Endothelial cell of umbilical vein (primary cell): ENCODE measurements at regions not wholly inside any gene's neighbourhood (a gene's known extent, or its start where the extent isn't known, plus 50 kb on each side); places are given as distances from the start of the nearest gene placed in this dataset.

Experiments
- BruUV-seq: library from RNA; stranded (reverse); fragments of 400-500 nt; replicated peaks from 2 replicates; lab custom pipeline; 2021; lab: Mats Ljungman, UMichigan
- CTCF ChIA-PET: fragments of 300-600, 350-600 bp; sonication (Branson Sonifier 250); formaldehyde crosslinking; loops from one replicate; lab custom pipeline; 2021; ENCODE audit warnings: antibody characterized with exemption, inconsistent platforms; lab: Charles Lee
- POLR2A ChIA-PET: fragments of 300-600, 350-600 bp; sonication (Branson Sonifier 250); formaldehyde crosslinking; loops from one replicate; lab custom pipeline; 2021; ENCODE audit warnings: antibody characterized with exemption, inconsistent platforms; lab: Charles Lee
- DNase-seq: peaks from one replicate; pipeline ENCODE4 v3.0.0-alpha.2; 2011; ENCODE audit warnings: low read depth, low spot score
- FAIRE-seq: peaks from 2 replicates; lab custom pipeline; 2011; peaks lifted over from hg19 to GRCh38; lab: Jason Lieb, UNC
- H2AFZ ChIP-seq: 2 replicates; pipeline ENCODE4 v1.6.0; 2012; ENCODE audit warnings: low read depth, low read length, control low read depth, inconsistent platforms
- H3K27ac ChIP-seq: 2 replicates; pipeline ENCODE4 v1.5.1; 2011; ENCODE audit warnings: low read depth, mild to moderate bottlenecking, control low read depth, low read length, moderate library complexity; ENCODE audit not compliant: insufficient read depth
- H3K27me3 ChIP-seq, 2 experiments: 2 replicates each; pipeline versions ENCODE4 v1.6.0 to v1.6.1; 2011; ENCODE audit warnings: low read length in 2 of 2, mixed read lengths in 1 of 2; ENCODE audit not compliant: control insufficient read depth in 2 of 2, insufficient read depth in 2 of 2
- H3K36me3 ChIP-seq, 2 experiments: 2 replicates in 1 of 2; 3 replicates in 1 of 2; pipeline ENCODE4 v1.5.1; 2011; ENCODE audit warnings: low read length in 2 of 2, mild to moderate bottlenecking in 1 of 2, moderate library complexity in 1 of 2; ENCODE audit not compliant: control insufficient read depth in 2 of 2, insufficient read depth in 2 of 2; ENCODE audit errors: extremely low read depth in 1 of 2
- H3K4me1 ChIP-seq: 3 replicates; pipeline ENCODE4 v1.5.1; 2011; ENCODE audit warnings: mild to moderate bottlenecking, low read length; ENCODE audit not compliant: control insufficient read depth, insufficient read depth; ENCODE audit errors: extremely low read depth
- H3K4me2 ChIP-seq: 2 replicates; pipeline ENCODE4 v1.6.1; 2011; ENCODE audit warnings: low read length, control low read depth, mixed read lengths; ENCODE audit not compliant: insufficient read depth
- H3K4me3 ChIP-seq, 3 experiments: fragments of 200-600 bp in 1 of 3; sonication (generic), shearing (Covaris generic) in 1 of 3; replicated peaks in 1 of 3; 2 replicates each; pipeline ENCODE4 v1.5.1; 2011 to 2016; ENCODE audit warnings: control low read depth in 3 of 3, low read length in 3 of 3, mild to moderate bottlenecking in 2 of 3, inconsistent platforms in 1 of 3, low read depth in 1 of 3, moderate library complexity in 1 of 3; ENCODE audit not compliant: insufficient read depth in 1 of 3
- H3K79me2 ChIP-seq: 2 replicates; pipeline ENCODE4 v1.6.0; 2012; ENCODE audit warnings: low read length, inconsistent platforms; ENCODE audit not compliant: control insufficient read depth, insufficient read depth
- H3K9ac ChIP-seq: replicated peaks from 2 replicates; pipeline ENCODE3; 2011; ENCODE audit warnings: low read length, control low read depth; ENCODE audit not compliant: insufficient read depth; ENCODE audit errors: extremely low read depth
- H3K9me1 ChIP-seq: replicated peaks from 3 replicates; pipeline ENCODE4 v1.6.0; 2011; ENCODE audit warnings: mild to moderate bottlenecking, low read length; ENCODE audit not compliant: control insufficient read depth, insufficient read depth; ENCODE audit errors: extremely low read depth
- H3K9me3 ChIP-seq: replicated peaks from 2 replicates; pipeline ENCODE4 v1.5.1; 2012; ENCODE audit warnings: low read length, inconsistent platforms; ENCODE audit not compliant: control insufficient read depth, insufficient read depth
- H4K20me1 ChIP-seq: replicated peaks from 2 replicates; pipeline ENCODE3; 2011; ENCODE audit warnings: mild to moderate bottlenecking, low read length; ENCODE audit not compliant: control insufficient read depth, insufficient read depth; ENCODE audit errors: extremely low read depth
- EZH2 ChIP-seq: IDR thresholded peaks from 2 replicates; pipeline ENCODE4 v1.6.1; 2012; ENCODE audit warnings: borderline replicate concordance, low read depth, mild to moderate bottlenecking, moderate library complexity, low read length, inconsistent platforms; ENCODE audit not compliant: severe bottlenecking
- FOS ChIP-seq: IDR thresholded peaks from 2 replicates; pipeline ENCODE4 v1.6.1; 2011; ENCODE audit warnings: mild to moderate bottlenecking, low read length, moderate library complexity, borderline replicate concordance; ENCODE audit not compliant: insufficient read depth
- GATA2 ChIP-seq: IDR thresholded peaks from 2 replicates; pipeline ENCODE4 v1.7.0; 2011; ENCODE audit warnings: low read depth, mild to moderate bottlenecking, moderate library complexity, mixed read lengths, low read length; ENCODE audit not compliant: insufficient read length, insufficient read depth
- JUN ChIP-seq: IDR thresholded peaks from 2 replicates; pipeline ENCODE4 v1.6.1; 2011; ENCODE audit warnings: borderline replicate concordance, low read depth; ENCODE audit not compliant: insufficient read length, insufficient read depth
- MYC ChIP-seq: IDR thresholded peaks from one replicate; pipeline ENCODE4 v1.6.1; 2011; ENCODE audit warnings: mild to moderate bottlenecking, low read depth, low read length
- POLR2A ChIP-seq: IDR thresholded peaks from 2 replicates; pipeline ENCODE4 v1.6.1; 2012; ENCODE audit warnings: low read depth, mild to moderate bottlenecking, control low read depth, low read length
- POLR2AphosphoS5 ChIP-seq: IDR thresholded peaks from 2 replicates; pipeline ENCODE4 v1.6.1; 2012; ENCODE audit warnings: low read depth, mild to moderate bottlenecking, control low read depth, low read length, moderate library complexity; ENCODE audit not compliant: insufficient read depth
- dilution Hi-C: fragments of 300-500 bp; cut with MboI; formaldehyde crosslinking; loops from one replicate; pipeline ENCODE4 v1.15.0; 2019; ENCODE audit warnings: low sequenced_read_pairs; ENCODE audit not compliant: extremely low pct_ligation_motif_present
- intact Hi-C: fragments of 100-400 bp; cut with micrococcal nuclease; formaldehyde crosslinking; loops from one replicate; pipeline ENCODE4 v1.10.0; 2022
- TF ChIP-seq, protein P1 (sequence below), 2 donors: IDR thresholded peaks; 1 replicate in 1 of 2; 2 replicates in 1 of 2; pipeline ENCODE4 v1.5.1; 2011; ENCODE audit warnings: low read length in 2 of 2, mild to moderate bottlenecking in 2 of 2, moderate library complexity in 2 of 2, control low read depth in 1 of 2, inconsistent platforms in 1 of 2, low read depth in 1 of 2; ENCODE audit not compliant: insufficient read depth in 1 of 2; ENCODE audit errors: extremely low read depth in 1 of 2
- TF ChIP-seq, protein P2 (sequence below): IDR thresholded peaks from 2 replicates; pipeline ENCODE4 v1.6.1; 2011; ENCODE audit not compliant: insufficient read depth, insufficient read length

DNA sequence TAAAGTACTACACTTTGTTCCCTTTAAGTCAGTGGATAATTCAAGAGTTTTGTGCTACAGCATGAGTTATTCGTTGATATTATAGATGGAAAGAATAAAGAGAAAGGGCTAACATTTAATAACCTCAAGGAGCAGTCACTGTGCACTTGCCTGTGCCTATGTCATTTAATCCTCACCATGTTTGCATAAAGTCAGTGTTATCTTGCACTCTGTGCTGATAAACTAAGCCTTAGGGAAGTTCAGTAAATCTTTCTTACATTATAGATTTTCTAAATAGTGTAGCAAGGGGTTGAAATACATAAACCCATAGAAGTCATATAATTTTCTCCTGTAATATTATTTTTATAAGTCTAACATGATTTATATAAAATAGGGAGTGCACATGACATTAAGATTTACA is 103.1 kb downstream of the TMEM26 start:
- Histone ChIP-seq H3K79me2 (no peaks in the 10 kb centered on the region), H3K9me3 (no peaks in the 10 kb centered on the region), H3K36me3 (no peaks in the 10 kb centered on the region), H3K27me3 (peaks cover 0 to 2% of the 10 kb centered on the region in 2 experiments), H3K4me3 (no peak overlapping the region), H2AFZ (no peak overlapping the region), H3K9ac (no peak overlapping the region), H4K20me1 (no peaks in the 10 kb centered on the region), H3K4me1 (no peaks in the 10 kb centered on the region), H3K27ac (no peak overlapping the region), H3K4me2 (no peak overlapping the region), H3K9me1 (no peaks in the 10 kb centered on the region)
- TF ChIP-seq FOS: no peak
- TF ChIP-seq MYC: no peak
- no peak for TF ChIP-seq POLR2AphosphoS5
- no peak for TF ChIP-seq GATA2
- no peak for TF ChIP-seq JUN
- TF ChIP-seq, protein P1, sequence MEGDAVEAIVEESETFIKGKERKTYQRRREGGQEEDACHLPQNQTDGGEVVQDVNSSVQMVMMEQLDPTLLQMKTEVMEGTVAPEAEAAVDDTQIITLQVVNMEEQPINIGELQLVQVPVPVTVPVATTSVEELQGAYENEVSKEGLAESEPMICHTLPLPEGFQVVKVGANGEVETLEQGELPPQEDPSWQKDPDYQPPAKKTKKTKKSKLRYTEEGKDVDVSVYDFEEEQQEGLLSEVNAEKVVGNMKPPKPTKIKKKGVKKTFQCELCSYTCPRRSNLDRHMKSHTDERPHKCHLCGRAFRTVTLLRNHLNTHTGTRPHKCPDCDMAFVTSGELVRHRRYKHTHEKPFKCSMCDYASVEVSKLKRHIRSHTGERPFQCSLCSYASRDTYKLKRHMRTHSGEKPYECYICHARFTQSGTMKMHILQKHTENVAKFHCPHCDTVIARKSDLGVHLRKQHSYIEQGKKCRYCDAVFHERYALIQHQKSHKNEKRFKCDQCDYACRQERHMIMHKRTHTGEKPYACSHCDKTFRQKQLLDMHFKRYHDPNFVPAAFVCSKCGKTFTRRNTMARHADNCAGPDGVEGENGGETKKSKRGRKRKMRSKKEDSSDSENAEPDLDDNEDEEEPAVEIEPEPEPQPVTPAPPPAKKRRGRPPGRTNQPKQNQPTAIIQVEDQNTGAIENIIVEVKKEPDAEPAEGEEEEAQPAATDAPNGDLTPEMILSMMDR (IDR thresholded peaks at IDR 0.05; ENCODE audit: extremely low read depth in 1 of 2, insufficient read depth in 1 of 2, low read depth in 1 of 2, low read length in 2 of 2): no peak
- no peak for TF ChIP-seq EZH2
- no peak for TF ChIP-seq POLR2A
- TF ChIP-seq, protein P2, sequence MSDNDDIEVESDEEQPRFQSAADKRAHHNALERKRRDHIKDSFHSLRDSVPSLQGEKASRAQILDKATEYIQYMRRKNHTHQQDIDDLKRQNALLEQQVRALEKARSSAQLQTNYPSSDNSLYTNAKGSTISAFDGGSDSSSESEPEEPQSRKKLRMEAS: no peak
- dilution Hi-C loops (no loop called here), intact Hi-C loops (no loop called here)
- FAIRE-seq: no peak
- BruUV-seq: no TSS peak
- DNase-seq: no peak
- CTCF ChIA-PET: interaction anchor here (1.6 kb wide), 1 partner anchor 10 kb away, joined by 8 read pairs; no protein-coding TSS in a partner anchor
- POLR2A ChIA-PET: no interaction called here
